NCI-H774 (cell line): ENCODE measurements at regions not wholly inside any gene's neighbourhood (a gene's known extent, or its start where the extent isn't known, plus 50 kb on each side); places are given as distances from the start of the nearest gene placed in this dataset.
"Not testable (repeated sequence)": the region's sequence is repeated elsewhere in the genome, so short reads cannot be mapped to it uniquely, and the experiment has no call there.

Experiments
- DNase-seq: peaks from one replicate; lab custom pipeline; 2025; lab: John Stamatoyannopoulos, UW

DNA sequence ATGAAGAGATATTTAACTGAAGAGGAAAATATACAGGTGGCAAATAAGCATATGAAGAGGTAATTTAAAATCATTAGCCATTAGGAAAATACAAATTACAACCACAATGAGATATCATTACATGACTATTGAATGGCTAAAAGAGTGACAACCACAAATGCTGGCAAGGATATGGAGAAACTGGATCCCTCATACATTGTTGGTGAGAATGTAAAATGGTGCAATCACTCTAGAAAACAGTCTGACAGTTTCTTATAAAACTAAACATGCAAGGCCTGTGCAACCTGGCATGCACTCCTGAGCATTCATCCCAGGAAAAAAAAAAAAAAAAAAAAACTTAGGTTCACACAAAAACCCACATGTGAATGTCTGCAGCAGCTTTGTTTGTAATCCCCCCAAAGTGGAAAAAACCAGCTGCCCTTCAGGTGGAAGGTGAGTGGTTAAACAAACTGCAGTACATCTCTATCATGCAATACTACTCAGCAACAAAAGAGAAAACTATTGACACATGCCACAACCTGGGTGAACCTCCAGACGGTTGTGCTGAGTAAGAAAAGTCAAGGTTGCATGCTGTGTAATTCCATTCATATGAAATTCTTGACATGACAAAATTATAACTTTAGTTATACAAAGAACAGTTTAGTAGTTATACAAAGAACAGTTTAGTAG is 189.2 kb upstream of the IRF2BP2 start:
- DNase-seq, result not testable (repeated sequence)

DNA sequence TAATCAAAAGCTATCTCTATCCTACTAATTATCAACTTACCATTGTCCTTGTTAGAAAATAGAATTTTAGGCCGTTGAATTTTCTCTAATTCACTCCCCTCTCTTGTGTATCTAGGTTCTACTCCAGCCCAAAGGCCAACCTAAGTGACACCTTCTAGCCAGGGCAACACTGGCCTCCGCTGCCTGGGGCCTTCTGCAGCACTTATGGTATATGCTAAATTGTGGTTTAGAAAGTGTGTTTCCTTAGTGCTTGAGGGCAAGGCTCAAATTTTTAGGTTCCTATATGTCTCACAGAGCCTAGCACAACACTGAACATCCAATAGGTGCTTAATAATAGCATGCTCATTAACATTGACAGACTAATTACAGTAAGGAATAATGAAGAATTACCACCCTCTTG is 187.2 kb upstream of the IRF2BP2 start:
- DNase-seq, result not testable (repeated sequence)

DNA sequence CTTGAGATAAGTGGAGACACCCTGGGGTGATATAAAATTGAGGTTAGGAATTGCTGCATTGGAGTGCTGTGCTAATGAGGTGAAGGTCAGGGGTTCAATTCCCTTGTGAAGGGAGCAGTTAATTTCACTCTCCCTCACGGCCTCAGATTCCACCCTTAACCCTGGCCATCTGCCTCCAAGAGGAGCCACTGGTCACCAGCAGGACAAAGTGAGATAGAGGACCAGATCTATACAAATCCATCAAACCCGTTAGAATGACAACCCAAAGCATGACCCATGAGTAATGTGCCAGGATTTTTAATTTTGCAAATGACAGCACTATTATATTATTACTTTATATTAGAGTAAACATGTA is 186.4 kb upstream of the IRF2BP2 start:
- DNase-seq, result not testable (repeated sequence)

- not testable (repeated sequence) for DNase-seq
Observed at GRCh38 chr1:234795711-234796437, 185.9 kb upstream of the IRF2BP2 start.

GRCh38 chr1:234795007-234795406 is 185.0 kb upstream of the IRF2BP2 start:
- DNase-seq, result not testable (repeated sequence)

GRCh38 chr1:234794452-234794851 is 184.5 kb upstream of the IRF2BP2 start:
- not testable (repeated sequence) for DNase-seq

DNA sequence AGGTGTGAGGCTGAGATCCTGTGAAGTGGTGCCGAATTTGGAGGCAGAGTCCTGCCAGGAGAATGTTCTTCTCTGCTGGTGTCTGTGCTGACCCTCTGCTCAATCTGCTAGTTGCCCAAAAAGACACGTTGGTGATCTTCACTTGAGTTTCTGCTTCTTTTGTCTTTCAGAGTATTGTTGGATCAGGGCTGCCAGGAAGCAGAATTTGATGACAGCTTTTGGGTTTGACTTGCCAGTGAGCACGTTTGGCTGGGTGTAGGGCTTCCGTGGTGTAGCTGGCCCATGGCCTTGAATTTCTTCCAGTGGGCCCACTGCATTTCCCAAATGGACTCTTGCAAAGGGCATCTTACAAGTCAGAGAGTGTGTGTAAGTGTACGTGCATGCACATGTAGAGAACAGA is 183.9 kb upstream of the IRF2BP2 start:
- not testable (repeated sequence) for DNase-seq

DNA sequence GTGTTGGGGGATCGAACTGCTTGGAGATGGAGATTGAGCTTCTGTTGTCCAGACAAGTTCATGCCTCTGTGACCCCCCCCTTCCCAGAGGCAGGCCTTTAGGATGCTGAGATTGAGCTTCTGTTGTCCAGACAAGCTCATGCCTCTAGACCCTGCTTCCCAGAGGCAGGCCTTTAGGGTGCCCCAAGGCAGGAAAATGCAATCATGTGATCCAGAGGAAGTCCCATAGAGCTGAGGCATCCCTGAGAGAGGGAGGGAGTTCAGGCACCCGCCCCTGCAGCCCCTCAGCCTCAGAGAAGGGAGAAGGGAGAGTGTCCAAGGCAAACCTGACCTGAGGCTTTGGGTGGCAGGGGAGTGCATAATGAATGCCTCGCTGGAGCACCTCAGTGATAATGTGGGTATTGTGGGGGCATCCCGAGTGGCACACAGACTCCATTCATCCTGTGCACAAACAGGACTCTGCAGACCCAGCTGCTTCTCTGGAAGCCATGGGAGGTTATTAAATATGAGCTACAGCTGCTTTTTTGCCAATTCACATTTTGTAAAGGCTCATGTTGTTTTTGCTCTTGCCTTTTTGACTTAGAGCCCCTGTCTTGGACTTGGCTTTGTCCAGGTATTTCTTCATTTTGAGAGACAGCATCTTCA is 182.4 kb upstream of the IRF2BP2 start:
- DNase-seq, result not testable (repeated sequence)

DNA sequence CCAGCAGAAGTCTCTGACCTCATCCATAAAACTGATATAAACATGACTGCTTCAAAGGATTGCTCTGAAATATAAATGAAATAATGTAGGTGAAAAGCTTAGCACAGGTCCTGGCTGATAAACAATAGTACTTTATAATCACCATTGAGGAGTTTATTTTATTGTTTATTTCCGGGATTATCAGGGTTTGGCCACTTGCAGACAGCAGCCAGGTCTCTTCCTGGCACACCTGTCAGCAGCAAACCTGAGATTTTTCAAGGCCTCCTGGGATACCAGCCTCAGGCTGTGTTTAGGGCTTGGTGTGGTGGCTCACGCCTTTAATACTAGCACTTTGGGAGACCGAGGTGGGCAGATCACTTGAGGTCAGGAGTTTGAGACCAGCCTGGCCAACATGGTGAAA is 181.6 kb upstream of the IRF2BP2 start:
- DNase-seq, result not testable (repeated sequence)

DNA sequence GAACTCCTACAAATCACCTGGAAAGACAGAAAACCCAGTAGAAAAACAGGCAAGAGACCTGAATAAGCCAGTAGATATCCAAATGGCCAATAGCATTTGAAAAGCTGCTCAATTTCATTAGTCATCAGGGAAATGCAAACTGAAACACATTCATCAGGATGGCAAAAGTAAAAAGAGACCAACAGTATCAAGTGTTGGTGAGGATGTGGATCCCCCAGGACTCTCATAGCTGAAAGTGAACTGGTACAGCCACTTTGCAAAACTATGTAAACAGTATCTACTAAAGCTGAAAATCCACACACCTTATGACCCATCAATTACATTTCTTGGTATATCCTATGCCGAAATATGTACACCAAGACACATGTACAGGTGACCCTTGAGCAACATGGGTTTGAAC is 180.4 kb upstream of the IRF2BP2 start:
- not testable (repeated sequence) for DNase-seq

DNA sequence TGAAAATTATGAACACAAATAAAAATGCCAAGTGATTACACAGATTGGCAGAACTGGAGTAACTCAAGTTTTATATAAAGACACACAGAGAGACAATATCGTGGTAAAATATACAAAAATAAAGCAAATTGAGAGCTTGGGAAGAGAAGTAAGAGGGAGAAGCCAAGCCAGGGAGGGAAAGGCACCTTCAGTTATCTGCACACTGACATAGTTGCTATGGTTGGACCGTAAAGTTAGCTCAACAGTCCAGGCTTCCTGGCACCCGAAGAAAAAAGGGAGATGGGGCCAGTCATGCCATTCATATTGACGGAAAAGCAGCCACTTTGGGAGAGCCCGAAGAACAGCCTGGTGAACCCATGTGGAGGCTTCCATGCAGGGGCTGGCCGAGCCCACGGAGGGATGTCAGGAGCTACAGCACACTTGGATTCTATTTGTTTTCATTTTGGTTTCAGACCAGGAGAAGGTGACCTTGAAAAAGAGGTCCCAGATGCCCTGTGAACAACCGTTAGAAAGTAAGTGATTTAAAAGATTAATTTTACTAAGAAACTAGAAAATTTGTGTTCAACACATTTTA is 177.1 kb upstream of the IRF2BP2 start:
- DNase-seq, result not testable (repeated sequence)

DNA sequence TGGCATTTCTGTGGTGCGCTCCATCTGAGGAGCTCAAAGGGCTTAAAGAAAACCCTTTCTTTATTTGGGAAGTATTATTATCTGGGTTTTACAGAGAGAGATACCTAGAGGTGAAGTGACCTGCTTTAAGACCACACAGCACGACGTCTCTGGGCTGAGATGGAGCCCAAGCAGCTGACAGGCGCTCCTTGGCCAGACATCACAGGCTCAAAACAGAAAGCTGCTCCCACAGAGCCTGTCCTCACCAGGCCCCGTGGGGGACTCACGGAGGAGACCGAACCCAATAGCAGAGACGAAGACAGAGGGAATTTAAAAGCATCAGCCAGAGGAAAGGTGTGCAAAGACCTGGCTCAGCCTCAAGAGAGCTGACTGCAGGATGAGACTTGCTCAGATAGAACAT is 175.9 kb upstream of the IRF2BP2 start:
- DNase-seq, result not testable (repeated sequence)

DNA sequence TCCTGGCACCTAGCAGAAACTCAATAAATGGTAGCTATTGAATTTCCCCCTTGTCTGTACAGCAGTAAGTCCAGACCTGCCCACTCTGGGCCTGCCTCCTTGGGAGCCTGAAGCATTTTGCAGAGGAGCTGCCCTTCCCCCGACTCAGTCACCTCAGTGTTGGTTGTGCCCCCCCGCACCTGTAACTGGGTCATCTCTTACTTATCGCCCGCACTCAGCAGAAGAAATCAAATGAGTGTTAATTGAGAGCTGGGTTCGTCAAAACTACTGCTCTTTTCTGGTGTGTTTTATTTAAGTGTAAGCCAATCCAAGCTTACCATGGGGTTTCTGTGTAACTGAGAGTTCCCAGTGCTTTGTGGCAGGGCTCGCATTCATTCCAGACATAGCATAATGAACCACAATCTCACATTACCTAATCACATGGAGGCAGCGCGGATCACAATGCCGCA is 175.5 kb upstream of the IRF2BP2 start:
- DNase-seq, result not testable (repeated sequence)

- not testable (repeated sequence) for DNase-seq
Observed at GRCh38 chr1:234784108-234784507, 174.1 kb upstream of the IRF2BP2 start.

- DNase-seq, result no peak
Observed at GRCh38 chr1:234782791-234783190, 172.8 kb upstream of the IRF2BP2 start.

- no peak for DNase-seq
Observed at GRCh38 chr1:234782105-234782751, 172.2 kb upstream of the IRF2BP2 start.

- DNase-seq, result no peak
Observed at GRCh38 chr1:234781241-234782065, 171.5 kb upstream of the IRF2BP2 start.

DNA sequence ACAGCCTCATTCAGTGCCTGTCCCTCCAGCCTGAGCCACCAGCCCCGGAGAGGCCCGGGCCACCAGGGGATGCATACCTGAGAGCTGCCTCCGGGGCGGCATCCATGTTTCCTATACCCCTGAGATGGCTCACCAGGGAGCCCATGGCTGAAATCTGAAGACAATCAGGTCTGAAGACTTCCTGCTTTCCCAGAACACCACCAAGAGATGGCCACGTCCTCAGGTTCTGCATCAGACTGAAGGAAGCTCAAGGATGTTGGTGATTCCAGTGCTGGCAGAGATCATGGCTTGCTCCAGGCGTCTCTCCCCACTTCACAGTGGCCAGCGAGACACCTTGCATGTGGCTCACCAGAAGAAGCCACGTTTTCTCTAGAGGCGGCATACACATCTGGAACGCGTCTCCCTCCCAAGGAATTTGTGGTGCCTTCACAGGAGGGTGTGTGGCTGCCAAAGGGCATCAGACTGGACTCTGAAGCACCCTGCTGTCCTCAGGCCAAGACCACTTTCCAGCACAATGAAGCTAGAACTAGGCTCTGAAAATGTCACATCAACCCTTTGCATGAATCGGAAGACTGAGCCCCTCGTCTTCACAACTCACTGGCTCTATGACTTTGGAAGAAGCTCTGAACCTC is 170.7 kb upstream of the IRF2BP2 start:
- no peak for DNase-seq

- DNase-seq, result no peak
Observed at GRCh38 chr1:234780112-234780511, 170.1 kb upstream of the IRF2BP2 start.

DNA sequence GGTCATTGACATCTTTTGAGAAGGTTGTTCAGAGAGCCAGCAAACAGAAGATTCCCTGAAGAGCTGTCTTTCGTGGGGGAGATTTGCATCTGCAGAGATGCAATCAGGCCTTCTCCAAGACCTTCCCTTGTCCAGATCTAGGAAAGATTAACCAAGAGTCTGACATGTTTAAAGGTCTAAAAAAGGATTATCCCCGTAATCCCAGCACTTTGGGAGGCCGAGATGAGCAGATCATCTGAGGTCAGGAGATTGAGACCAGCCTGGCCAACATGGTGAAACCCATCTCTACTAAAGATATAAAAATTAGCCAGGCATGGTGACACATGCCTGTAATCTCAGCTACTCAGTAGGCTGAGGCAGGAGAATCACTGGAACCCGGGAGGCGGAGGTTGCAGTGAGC is 169.6 kb upstream of the IRF2BP2 start:
- DNase-seq, result not testable (repeated sequence)

- no peak for DNase-seq
Observed at GRCh38 chr1:234779160-234779538, 169.2 kb upstream of the IRF2BP2 start.
